Hepatocyte (in vitro differentiated cells): ENCODE measurements at regions not wholly inside any gene's neighbourhood (a gene's known extent, or its start where the extent isn't known, plus 50 kb on each side); places are given as distances from the start of the nearest gene placed in this dataset.

Experiments
- DNase-seq: peaks from one replicate; pipeline ENCODE4 v3.0.0-alpha.2; 2016; ENCODE audit warnings: low spot score
- H2AFZ ChIP-seq: fragments of 200-600 bp; sonication (generic); 2 replicates; pipeline ENCODE4 v1.6.0; 2016; ENCODE audit warnings: antibody characterized with exemption, mild to moderate bottlenecking
- H3K27ac ChIP-seq: fragments of 200-600 bp; sonication (generic); 2 replicates; pipeline ENCODE4 v1.5.1; 2016; ENCODE audit warnings: mild to moderate bottlenecking
- H3K27me3 ChIP-seq: fragments of 200-600 bp; sonication (generic); 2 replicates; pipeline ENCODE4 v1.6.1; 2016
- H3K36me3 ChIP-seq: fragments of 200-600 bp; sonication (generic); replicated peaks from 2 replicates; pipeline ENCODE4 v1.5.1; 2016; ENCODE audit warnings: low read depth; ENCODE audit not compliant: insufficient read depth
- H3K4me1 ChIP-seq: fragments of 200-600 bp; sonication (generic); 2 replicates; pipeline ENCODE4 v1.5.1; 2016; ENCODE audit warnings: mild to moderate bottlenecking, moderate library complexity; ENCODE audit not compliant: insufficient read depth
- H3K4me2 ChIP-seq: fragments of 200-600 bp; sonication (generic); 2 replicates; pipeline ENCODE4 v1.6.0; 2016
- H3K4me3 ChIP-seq: fragments of 200-600 bp; sonication (generic); 2 replicates; pipeline ENCODE4 v1.5.1; 2016; ENCODE audit warnings: mild to moderate bottlenecking
- H3K79me2 ChIP-seq: fragments of 200-600 bp; sonication (generic); 2 replicates; pipeline ENCODE4 v1.6.0; 2017; ENCODE audit warnings: mild to moderate bottlenecking
- H3K9me2 ChIP-seq: fragments of 200-600 bp; sonication (generic); replicated peaks from 2 replicates; pipeline ENCODE4 v1.6.0; 2017; ENCODE audit warnings: mild to moderate bottlenecking; ENCODE audit not compliant: insufficient read depth
- H3K9me3 ChIP-seq: fragments of 200-600 bp; sonication (generic); 2 replicates; pipeline ENCODE4 v1.5.1; 2016; ENCODE audit warnings: low read depth, mild to moderate bottlenecking
- H4K20me1 ChIP-seq: fragments of 200-600 bp; sonication (generic); 2 replicates; pipeline ENCODE4 v1.6.0; 2016; ENCODE audit warnings: mild to moderate bottlenecking; ENCODE audit not compliant: insufficient read depth, poor library complexity, severe bottlenecking
- CTCF ChIP-seq: fragments of 200-600 bp; sonication (generic); IDR thresholded peaks from 2 replicates; pipeline ENCODE4 v1.5.1; 2016; ENCODE audit warnings: antibody characterized with exemption, mild to moderate bottlenecking; ENCODE audit not compliant: poor library complexity
- EZH2 ChIP-seq: fragments of 200-600 bp; sonication (generic); IDR thresholded peaks from 2 replicates; pipeline ENCODE4 v1.6.1; 2016; ENCODE audit warnings: antibody characterized with exemption, mild to moderate bottlenecking, borderline replicate concordance
- EZH2phosphoT487 ChIP-seq: fragments of 200-600 bp; sonication (generic); IDR thresholded peaks from one replicate; pipeline ENCODE4 v1.6.1; 2018; ENCODE audit warnings: antibody characterized with exemption, mild to moderate bottlenecking, low read depth, moderate library complexity; ENCODE audit not compliant: unreplicated experiment, severe bottlenecking
- WGBS: methylation state at CpG from one replicate; pipeline ENCODE4 v1.1.6; 2016; ENCODE audit warnings: low lambda C conversion rate; ENCODE audit errors: missing lambda C conversion rate; 5-methylcytosine and 5-hydroxymethylcytosine counted together

- Histone ChIP-seq H3K27me3 (peaks cover under 1% of the 10 kb centered on the region), H2AFZ (no peak overlapping the region), H4K20me1 (no peaks in the 10 kb centered on the region), H3K79me2 (no peaks in the 10 kb centered on the region), H3K4me2 (no peak overlapping the region), H3K4me3 (no peak overlapping the region), H3K9me2 (no peaks in the 10 kb centered on the region), H3K36me3 (no peaks in the 10 kb centered on the region), H3K4me1 (no peaks in the 10 kb centered on the region), H3K27ac (no peak overlapping the region), H3K9me3 (no peaks in the 10 kb centered on the region)
- 92% methylated on average over 2 of the region's 2 CpGs for WGBS
- no peak for TF ChIP-seq EZH2
- TF ChIP-seq EZH2phosphoT487: no peak
- no peak for TF ChIP-seq CTCF
- no peak for DNase-seq
These were observed 114.5 kb downstream of the GYPC start for GRCh38 chr2:126770466-126770865.

GRCh38 chr2:126771094-126771493, 115.1 kb downstream of the GYPC start:
- WGBS: 90% methylated on average over 6 of the region's 6 CpGs
- H2AFZ ChIP-seq: no peak overlapping the region
- no peaks in the 10 kb centered on the region for H3K36me3 ChIP-seq
- no peak overlapping the region for H3K4me3 ChIP-seq
- H4K20me1 ChIP-seq: no peaks in the 10 kb centered on the region
- H3K27me3 ChIP-seq: peaks cover 7% of the 10 kb centered on the region
- no peaks in the 10 kb centered on the region for H3K4me1 ChIP-seq
- H3K79me2 ChIP-seq: no peaks in the 10 kb centered on the region
- no peak overlapping the region for H3K4me2 ChIP-seq
- H3K9me3 ChIP-seq: no peaks in the 10 kb centered on the region
- H3K9me2 ChIP-seq: no peaks in the 10 kb centered on the region
- no peak overlapping the region for H3K27ac ChIP-seq
- no peak for TF ChIP-seq CTCF
- TF ChIP-seq EZH2: no peak
- no peak for TF ChIP-seq EZH2phosphoT487
- no peak for DNase-seq

GRCh38 chr2:126771501-126772195, 115.7 kb downstream of the GYPC start:
- no peak for DNase-seq
- TF ChIP-seq EZH2 (no peak), CTCF (no peak), EZH2phosphoT487 (no peak)
- Histone ChIP-seq H3K4me1 (no peaks in the 10 kb centered on the region), H3K27ac (no peak overlapping the region), H3K36me3 (no peaks in the 10 kb centered on the region), H3K9me2 (no peaks in the 10 kb centered on the region), H3K79me2 (no peaks in the 10 kb centered on the region), H4K20me1 (no peaks in the 10 kb centered on the region), H2AFZ (no peak overlapping the region), H3K4me2 (no peak overlapping the region), H3K9me3 (no peaks in the 10 kb centered on the region), H3K4me3 (no peak overlapping the region), H3K27me3 (peaks cover 7% of the 10 kb centered on the region)
- 92% methylated on average over 30 of the region's 33 CpGs for WGBS

- 96% methylated on average over 6 of the region's 6 CpGs for WGBS
- no peaks in the 10 kb centered on the region for H3K36me3 ChIP-seq
These were observed 118.3 kb downstream of the GYPC start for GRCh38 chr2:126774290-126774689.

More at GRCh38 chr2:126774290-126774689, 118.3 kb downstream of the GYPC start:
- no peaks in the 10 kb centered on the region for H4K20me1 ChIP-seq
- peaks cover 7% of the 10 kb centered on the region for H3K27me3 ChIP-seq
- no peak overlapping the region for H3K4me2 ChIP-seq
- H2AFZ ChIP-seq: no peak overlapping the region
- no peak for DNase-seq
- H3K79me2 ChIP-seq: no peaks in the 10 kb centered on the region
- no peaks in the 10 kb centered on the region for H3K4me1 ChIP-seq
- H3K9me2 ChIP-seq: no peaks in the 10 kb centered on the region
- no peak overlapping the region for H3K27ac ChIP-seq
- TF ChIP-seq CTCF: no peak
- no peak for TF ChIP-seq EZH2
- TF ChIP-seq EZH2phosphoT487: no peak
- H3K4me3 ChIP-seq: no peak overlapping the region
- H3K9me3 ChIP-seq: no peaks in the 10 kb centered on the region
